ENCODE measurements at regions not wholly inside any gene's neighbourhood (a gene's known extent, or its start where the extent isn't known, plus 50 kb on each side); places are given as distances from the start of the nearest gene placed in this dataset.

- TF ChIP-seq, protein P1, sequence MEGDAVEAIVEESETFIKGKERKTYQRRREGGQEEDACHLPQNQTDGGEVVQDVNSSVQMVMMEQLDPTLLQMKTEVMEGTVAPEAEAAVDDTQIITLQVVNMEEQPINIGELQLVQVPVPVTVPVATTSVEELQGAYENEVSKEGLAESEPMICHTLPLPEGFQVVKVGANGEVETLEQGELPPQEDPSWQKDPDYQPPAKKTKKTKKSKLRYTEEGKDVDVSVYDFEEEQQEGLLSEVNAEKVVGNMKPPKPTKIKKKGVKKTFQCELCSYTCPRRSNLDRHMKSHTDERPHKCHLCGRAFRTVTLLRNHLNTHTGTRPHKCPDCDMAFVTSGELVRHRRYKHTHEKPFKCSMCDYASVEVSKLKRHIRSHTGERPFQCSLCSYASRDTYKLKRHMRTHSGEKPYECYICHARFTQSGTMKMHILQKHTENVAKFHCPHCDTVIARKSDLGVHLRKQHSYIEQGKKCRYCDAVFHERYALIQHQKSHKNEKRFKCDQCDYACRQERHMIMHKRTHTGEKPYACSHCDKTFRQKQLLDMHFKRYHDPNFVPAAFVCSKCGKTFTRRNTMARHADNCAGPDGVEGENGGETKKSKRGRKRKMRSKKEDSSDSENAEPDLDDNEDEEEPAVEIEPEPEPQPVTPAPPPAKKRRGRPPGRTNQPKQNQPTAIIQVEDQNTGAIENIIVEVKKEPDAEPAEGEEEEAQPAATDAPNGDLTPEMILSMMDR (IDR thresholded peaks at IDR 0.05) = no peak
- no peak for TF ChIP-seq EZH2 (IDR thresholded peaks at IDR 0.05; ENCODE audit: borderline replicate concordance, insufficient read depth, low read depth, low read length, poor library complexity, severe bottlenecking)
- intact Hi-C loops (cut with micrococcal nuclease) = no loop called here
Measured at GRCh38 chr1:5648410-5649165, 343.6 kb downstream of the NPHP4 start.

DNA sequence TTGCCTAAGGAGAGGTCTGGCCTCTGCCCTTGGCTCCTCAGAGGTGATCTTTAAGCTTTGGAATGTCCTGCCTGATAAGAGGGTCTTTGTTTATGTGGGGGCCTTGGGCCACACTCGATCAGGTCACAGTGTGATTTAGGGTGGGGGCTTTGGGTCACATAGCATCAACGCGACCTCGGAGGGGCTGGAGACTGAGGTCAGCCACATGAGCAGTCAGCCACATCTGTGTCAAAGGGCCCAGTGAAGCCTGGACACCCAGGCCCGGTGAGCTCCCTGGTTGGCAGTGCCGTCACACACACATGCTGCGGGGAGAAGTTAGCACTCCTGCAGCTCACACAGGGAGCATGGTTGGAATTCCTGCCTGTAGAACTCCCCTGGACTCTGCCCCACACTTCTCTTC is 345.0 kb downstream of the NPHP4 start:
- no peaks in the 10 kb centered on the region for H3K4me1 ChIP-seq (ENCODE audit: control insufficient read depth in 2 of 2, insufficient read depth in 2 of 2, low read length in 2 of 2)
- no peak for ATAC-seq (ENCODE audit: low read depth)
- H3K27ac Mint-ChIP-seq = no peak overlapping the region

More at GRCh38 chr1:5648410-5649165, 343.6 kb downstream of the NPHP4 start:
- peaks cover 0 to 15% (median 0%) of the 10 kb centered on the region in 4 experiments for H3K27me3 ChIP-seq (replicated peaks in 1 of 4; ENCODE audit: control extremely low read depth in 1 of 4, control insufficient read depth in 3 of 4, insufficient read depth in 4 of 4, low read length in 3 of 4)
- H3K4me3 Mint-ChIP-seq = no peak overlapping the region
- H3K27ac Mint-ChIP-seq = no peak overlapping the region
- ATAC-seq (ENCODE audit: low read depth) (no peak), DNase-seq (no peak)
- no peaks in the 10 kb centered on the region for H4K20me1 ChIP-seq (ENCODE audit: control insufficient read depth, insufficient read depth, low read length, poor library complexity, severe bottlenecking)
- ChIA-PET CTCF (no interaction called here), POLR2A (no interaction called here)
- no peaks in the 10 kb centered on the region for H3K4me1 Mint-ChIP-seq
- H3K9me3 Mint-ChIP-seq (ENCODE audit: insufficient read depth) = peaks cover 4% of the 10 kb centered on the region
- H2AFZ ChIP-seq (ENCODE audit: insufficient read depth, low read depth, low read length, poor library complexity, severe bottlenecking) = no peak overlapping the region
- no peak overlapping the region for H3K4me3 ChIP-seq (ENCODE audit: control extremely low read depth in 1 of 5, extremely low read depth in 1 of 5, insufficient read depth in 1 of 5, low read depth in 2 of 5, low read length in 4 of 5)
- no peak overlapping the region for H3K9ac ChIP-seq (ENCODE audit: low read length)
- H3K9me3 ChIP-seq (ENCODE audit: control extremely low read depth in 1 of 3, control insufficient read depth in 2 of 3, insufficient read depth in 1 of 3, low read length in 2 of 3) = peaks cover 0 to 37% (median 0%) of the 10 kb centered on the region in 3 donors
- H3K27ac ChIP-seq (ENCODE audit: low read length in 2 of 2) = no peak overlapping the region
- WGBS (ENCODE audit: insufficient coverage) = 79% methylated on average over 7 of the region's 10 CpGs
- no peaks in the 10 kb centered on the region for H3K4me1 ChIP-seq (ENCODE audit: control insufficient read depth in 2 of 2, insufficient read depth in 2 of 2, low read length in 2 of 2)
- no peaks in the 10 kb centered on the region for H3K36me3 ChIP-seq (replicated peaks in 1 of 2; ENCODE audit: control extremely low read depth in 1 of 2, control insufficient read depth in 1 of 2, extremely low read depth in 1 of 2, insufficient read depth in 2 of 2, low read length in 1 of 2)
- peaks cover 20% of the 10 kb centered on the region for H3K27me3 Mint-ChIP-seq
- H3K79me2 ChIP-seq (ENCODE audit: control insufficient read depth, insufficient read depth, low read length) = no peaks in the 10 kb centered on the region
- no peak overlapping the region for H3K4me2 ChIP-seq (replicated peaks; ENCODE audit: low read depth, low read length, poor library complexity, severe bottlenecking)

More for the DNA sequence above, 345.0 kb downstream of the NPHP4 start:
- H2AFZ ChIP-seq (ENCODE audit: insufficient read depth, low read depth, low read length, poor library complexity, severe bottlenecking) = no peak overlapping the region
- no peaks in the 10 kb centered on the region for H3K36me3 ChIP-seq (replicated peaks in 1 of 2; ENCODE audit: control extremely low read depth in 1 of 2, control insufficient read depth in 1 of 2, extremely low read depth in 1 of 2, insufficient read depth in 2 of 2, low read length in 1 of 2)
- Mint-ChIP-seq H3K27me3 (peaks cover 19% of the 10 kb centered on the region), H3K9me3 (ENCODE audit: insufficient read depth) (no peaks in the 10 kb centered on the region), H3K4me3 (no peak overlapping the region), H3K4me1 (no peaks in the 10 kb centered on the region)
- H3K27me3 ChIP-seq (replicated peaks in 1 of 4; ENCODE audit: control extremely low read depth in 1 of 4, control insufficient read depth in 3 of 4, insufficient read depth in 4 of 4, low read length in 3 of 4) = peaks cover 0 to 14% (median 0%) of the 10 kb centered on the region in 4 experiments
- DNase-seq = no peak
- H3K4me2 ChIP-seq (replicated peaks; ENCODE audit: low read depth, low read length, poor library complexity, severe bottlenecking) = no peak overlapping the region
- peaks cover 0 to 37% (median 0%) of the 10 kb centered on the region in 3 donors for H3K9me3 ChIP-seq (ENCODE audit: control extremely low read depth in 1 of 3, control insufficient read depth in 2 of 3, insufficient read depth in 1 of 3, low read length in 2 of 3)
- H3K79me2 ChIP-seq (ENCODE audit: control insufficient read depth, insufficient read depth, low read length) = no peaks in the 10 kb centered on the region
- no peak overlapping the region for H3K9ac ChIP-seq (ENCODE audit: low read length)
- TF ChIP-seq, protein P1 (IDR thresholded peaks at IDR 0.05) = no peak
- TF ChIP-seq EZH2 (IDR thresholded peaks at IDR 0.05; ENCODE audit: borderline replicate concordance, insufficient read depth, low read depth, low read length, poor library complexity, severe bottlenecking) = no peak
- H3K4me3 ChIP-seq (ENCODE audit: control extremely low read depth in 1 of 5, extremely low read depth in 1 of 5, insufficient read depth in 1 of 5, low read depth in 2 of 5, low read length in 4 of 5) = no peak overlapping the region
- POLR2A ChIA-PET = no interaction called here
- no peaks in the 10 kb centered on the region for H4K20me1 ChIP-seq (ENCODE audit: control insufficient read depth, insufficient read depth, low read length, poor library complexity, severe bottlenecking)
- H3K27ac ChIP-seq (ENCODE audit: low read length in 2 of 2) = no peak overlapping the region
- 72% methylated on average over 7 of the region's 7 CpGs for WGBS (ENCODE audit: insufficient coverage)
- intact Hi-C loops (cut with micrococcal nuclease) = no loop called here
- CTCF ChIA-PET = no interaction called here
